Effector memory CD8-positive, alpha-beta T cell (primary cell): ENCODE measurements at regions not wholly inside any gene's neighbourhood (a gene's known extent, or its start where the extent isn't known, plus 50 kb on each side); places are given as distances from the start of the nearest gene placed in this dataset.

Source experiments
- ATAC-seq: fragments of 150-1000 bp; cut with Tn5 transposase; replicated peaks from 2 replicates; pipeline ENCODE4 v1.10.0; 2021; ENCODE audit warnings: mild to moderate bottlenecking, moderate library complexity
- DNase-seq, 3 experiments: peaks; one replicate each; pipeline ENCODE4 v3.0.0; 2021
- H3K27ac Mint-ChIP-seq, 2 donors: one replicate each; pipeline ENCODE4 v1.8.0; 2022; ENCODE audit warnings: mild to moderate bottlenecking in 2 of 2, mixed read lengths in 2 of 2, moderate library complexity in 2 of 2
- H3K27me3 Mint-ChIP-seq, 2 donors: one replicate each; pipeline ENCODE4 v1.8.0; 2022; ENCODE audit warnings: mixed read lengths in 2 of 2
- H3K36me3 Mint-ChIP-seq: one replicate; pipeline ENCODE4 v1.8.0; 2022; ENCODE audit warnings: mild to moderate bottlenecking, moderate library complexity, mixed read lengths; ENCODE audit not compliant: insufficient read depth
- H3K4me1 Mint-ChIP-seq, 2 donors: one replicate each; pipeline ENCODE4 v1.8.0; 2022; ENCODE audit warnings: low read depth in 2 of 2, mixed read lengths in 2 of 2
- H3K4me3 Mint-ChIP-seq, 2 donors: one replicate each; pipeline ENCODE4 v1.8.0; 2022; ENCODE audit warnings: mild to moderate bottlenecking in 2 of 2, mixed read lengths in 2 of 2, moderate library complexity in 2 of 2
- H3K9me3 Mint-ChIP-seq, 2 donors: one replicate each; pipeline ENCODE4 v1.8.0; 2022; ENCODE audit warnings: mixed read lengths in 2 of 2

DNA sequence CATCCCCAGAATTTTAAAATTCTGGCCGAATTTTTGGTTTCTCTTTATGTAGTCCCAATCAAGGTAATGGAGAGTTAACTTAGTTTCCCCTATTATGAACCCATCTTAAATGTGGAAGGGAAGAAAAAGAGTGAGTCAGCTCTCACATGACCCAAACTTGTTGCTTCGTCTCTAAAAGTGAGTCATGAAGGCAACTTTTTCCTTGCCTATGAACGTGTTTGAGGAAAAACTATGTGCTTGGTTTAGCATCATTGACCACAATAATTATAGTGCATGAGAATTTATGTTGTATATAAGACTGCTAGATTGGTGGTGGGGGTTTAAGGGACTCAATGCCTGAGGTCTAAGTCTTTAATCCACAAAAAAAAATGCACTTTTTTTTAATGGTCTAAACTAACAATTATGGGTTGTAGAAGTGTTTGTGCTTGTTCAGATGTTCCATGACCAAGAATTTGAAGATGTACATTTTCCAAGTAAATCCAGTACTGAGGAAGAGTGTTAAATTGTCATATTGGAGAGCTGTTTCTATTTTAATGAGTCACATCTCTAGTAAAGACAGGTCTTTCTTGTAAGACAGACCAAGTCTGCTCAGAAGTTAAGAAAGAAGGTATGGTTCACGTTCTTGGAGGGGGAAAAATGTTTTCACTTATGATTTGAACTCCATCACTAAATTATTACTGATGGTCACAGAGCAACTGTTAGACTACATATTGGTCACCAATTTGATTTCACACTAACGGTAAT lies 409.9 kb upstream of the MARCKS start:
- H3K36me3 Mint-ChIP-seq: peaks cover 3% of the 10 kb centered on the region
- H3K4me1 Mint-ChIP-seq: no peaks in the 10 kb centered on the region
- H3K9me3 Mint-ChIP-seq: no peaks in the 10 kb centered on the region
- no peak overlapping the region for H3K27ac Mint-ChIP-seq
- no peaks in the 10 kb centered on the region for H3K27me3 Mint-ChIP-seq
- H3K4me3 Mint-ChIP-seq: no peak overlapping the region
- DNase-seq: no peak
- ATAC-seq: no peak

GRCh38 chr6:113449051-113449450 lies 408.1 kb upstream of the MARCKS start:
- Mint-ChIP-seq H3K4me1 (no peaks in the 10 kb centered on the region), H3K4me3 (no peak overlapping the region), H3K27ac (no peak overlapping the region), H3K27me3 (peaks cover 0 to 2% of the 10 kb centered on the region in 2 donors), H3K9me3 (peaks cover 3 to 7% of the 10 kb centered on the region in 2 donors), H3K36me3 (peaks cover 3% of the 10 kb centered on the region)
- no peak for DNase-seq
- no peak for ATAC-seq

GRCh38 chr6:113450061-113450465 lies 407.1 kb upstream of the MARCKS start:
- no peaks in the 10 kb centered on the region for H3K4me1 Mint-ChIP-seq
- no peak for DNase-seq
- H3K4me3 Mint-ChIP-seq: no peak overlapping the region

GRCh38 chr6:113451049-113451448 lies 406.1 kb upstream of the MARCKS start:
- Mint-ChIP-seq H3K27ac (no peak overlapping the region), H3K4me3 (no peak overlapping the region), H3K27me3 (peaks cover 0 to 5% of the 10 kb centered on the region in 2 donors), H3K9me3 (peaks cover 8 to 11% of the 10 kb centered on the region in 2 donors), H3K4me1 (no peaks in the 10 kb centered on the region), H3K36me3 (no peaks in the 10 kb centered on the region)
- DNase-seq (no peak), ATAC-seq (no peak)

More at GRCh38 chr6:113450061-113450465, 407.1 kb upstream of the MARCKS start:
- no peak for ATAC-seq
- H3K9me3 Mint-ChIP-seq: peaks cover 5 to 11% of the 10 kb centered on the region in 2 donors
- no peaks in the 10 kb centered on the region for H3K36me3 Mint-ChIP-seq
- peaks cover 0 to 5% of the 10 kb centered on the region in 2 donors for H3K27me3 Mint-ChIP-seq
- H3K27ac Mint-ChIP-seq: no peak overlapping the region

GRCh38 chr6:113457198-113457597 lies 399.9 kb upstream of the MARCKS start:
- H3K27me3 Mint-ChIP-seq: peaks cover 0 to 5% of the 10 kb centered on the region in 2 donors
- H3K4me1 Mint-ChIP-seq: no peaks in the 10 kb centered on the region
- H3K9me3 Mint-ChIP-seq: peaks cover 8 to 11% of the 10 kb centered on the region in 2 donors
- DNase-seq: no peak
- H3K4me3 Mint-ChIP-seq: no peak overlapping the region
- H3K36me3 Mint-ChIP-seq: no peaks in the 10 kb centered on the region
- no peak overlapping the region for H3K27ac Mint-ChIP-seq
- no peak for ATAC-seq

DNA sequence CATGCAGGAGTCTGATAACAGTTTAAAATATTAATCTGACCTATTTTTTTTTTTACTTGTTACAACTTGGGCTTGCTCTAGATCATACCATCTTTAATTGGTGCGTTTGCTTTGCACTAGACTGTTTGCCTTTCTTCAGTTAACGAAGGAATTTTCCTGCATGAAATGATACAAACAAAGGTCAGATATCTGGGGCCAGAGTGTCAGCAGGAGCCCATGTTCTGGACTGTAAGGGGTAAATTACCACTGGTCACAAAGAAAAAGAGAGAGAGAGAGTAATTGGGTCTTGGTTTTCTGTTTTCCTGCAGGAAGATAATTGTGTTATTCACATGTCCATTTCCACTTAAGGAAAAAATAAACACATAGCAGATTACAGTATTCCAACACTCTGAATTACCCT lies 399.4 kb upstream of the MARCKS start:
- peaks cover 0 to 5% of the 10 kb centered on the region in 2 donors for H3K27me3 Mint-ChIP-seq
- H3K4me3 Mint-ChIP-seq: no peak overlapping the region
- peaks cover 11% of the 10 kb centered on the region in 2 donors for H3K9me3 Mint-ChIP-seq
- H3K4me1 Mint-ChIP-seq: no peaks in the 10 kb centered on the region
- no peak overlapping the region for H3K27ac Mint-ChIP-seq
- ATAC-seq: no peak
- no peak for DNase-seq
- no peaks in the 10 kb centered on the region for H3K36me3 Mint-ChIP-seq

DNA sequence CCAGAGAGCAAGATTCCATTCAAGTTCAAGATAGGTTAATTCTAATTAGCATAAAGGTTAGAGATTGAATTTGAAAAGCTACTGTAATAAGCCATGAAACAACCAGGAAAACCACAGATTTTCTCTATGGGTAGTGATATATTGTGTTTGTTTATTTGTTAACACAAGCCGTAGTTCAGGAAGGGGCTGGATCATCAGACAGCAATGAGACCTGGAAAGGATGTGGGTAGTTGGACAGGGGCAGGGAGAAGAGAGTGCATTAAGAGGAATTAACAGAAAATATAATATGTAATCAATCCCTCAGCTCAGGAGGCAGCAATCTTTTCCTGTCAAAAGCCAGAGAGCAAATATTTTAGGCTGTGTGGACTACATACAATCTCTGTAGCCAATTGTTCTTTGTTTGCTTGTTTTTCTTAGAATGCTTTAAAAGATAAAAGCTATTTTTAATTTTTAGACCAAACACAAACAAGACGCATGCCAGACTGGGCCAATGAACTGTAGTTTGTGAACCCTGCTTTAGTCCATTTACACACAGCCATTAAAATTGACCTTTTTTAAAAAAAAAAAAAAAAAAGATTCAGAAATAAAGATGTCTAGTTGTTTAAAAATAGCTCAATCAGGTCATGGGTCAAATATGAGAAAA lies 398.7 kb upstream of the MARCKS start:
- H3K4me1 Mint-ChIP-seq: no peaks in the 10 kb centered on the region
- no peak overlapping the region for H3K27ac Mint-ChIP-seq
- no peak overlapping the region for H3K4me3 Mint-ChIP-seq
- no peak for DNase-seq
- ATAC-seq: no peak
- no peaks in the 10 kb centered on the region for H3K36me3 Mint-ChIP-seq
- peaks cover 0 to 5% of the 10 kb centered on the region in 2 donors for H3K27me3 Mint-ChIP-seq
- H3K9me3 Mint-ChIP-seq: peaks cover 9 to 11% of the 10 kb centered on the region in 2 donors

- Mint-ChIP-seq H3K4me1 (no peaks in the 10 kb centered on the region), H3K9me3 (peaks cover 0 to 2% of the 10 kb centered on the region in 2 donors), H3K27ac (no peak overlapping the region), H3K4me3 (no peak overlapping the region), H3K27me3 (no peaks in the 10 kb centered on the region), H3K36me3 (no peaks in the 10 kb centered on the region)
- ATAC-seq: no peak
- no peak for DNase-seq
Observed at GRCh38 chr6:113461153-113461932, 395.8 kb upstream of the MARCKS start.

DNA sequence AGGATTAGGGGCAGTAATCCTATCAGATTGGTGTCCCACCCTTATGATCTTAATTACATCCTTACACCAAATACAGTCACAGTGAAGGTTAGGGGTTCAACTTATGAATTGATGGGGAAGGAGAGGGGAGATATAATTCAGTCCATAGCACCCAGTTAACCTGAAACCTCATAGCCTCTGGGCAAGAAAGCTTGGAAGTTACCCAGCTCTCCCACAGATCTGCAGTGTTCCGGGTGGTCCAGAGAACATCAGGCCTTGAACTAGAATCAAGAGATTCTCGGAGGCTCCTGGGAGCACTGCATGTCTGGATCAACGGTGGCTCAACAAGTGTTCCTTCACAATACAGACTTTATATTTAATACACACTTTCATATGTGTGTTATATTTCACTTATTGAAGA lies 392.6 kb upstream of the MARCKS start:
- no peaks in the 10 kb centered on the region for H3K27me3 Mint-ChIP-seq
- ATAC-seq: no peak
- no peaks in the 10 kb centered on the region for H3K36me3 Mint-ChIP-seq
- H3K4me1 Mint-ChIP-seq: no peaks in the 10 kb centered on the region
- DNase-seq: no peak
- H3K9me3 Mint-ChIP-seq: peaks cover 0 to 2% of the 10 kb centered on the region in 2 donors
- no peak overlapping the region for H3K27ac Mint-ChIP-seq
- H3K4me3 Mint-ChIP-seq: no peak overlapping the region

DNA sequence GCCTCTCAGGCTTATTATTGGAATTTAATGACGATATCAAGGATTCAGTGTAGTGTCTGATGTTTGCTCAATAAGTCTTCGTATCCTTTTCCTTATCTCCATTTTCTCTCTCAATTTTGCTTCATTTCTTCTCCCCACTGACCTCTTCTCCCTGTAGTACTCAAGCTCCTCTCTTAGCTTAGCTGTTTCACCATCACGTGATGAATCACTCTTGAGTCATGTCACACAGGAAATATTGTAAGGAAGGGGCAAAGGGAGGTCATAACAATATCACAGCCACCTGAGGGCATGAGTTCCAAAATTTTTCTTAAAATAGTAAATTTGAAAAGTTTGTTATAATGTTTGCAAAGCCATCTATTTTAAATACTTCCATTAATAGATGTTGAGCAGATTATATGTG lies 392.2 kb upstream of the MARCKS start:
- no peak overlapping the region for H3K27ac Mint-ChIP-seq
- peaks cover 0 to 2% of the 10 kb centered on the region in 2 donors for H3K9me3 Mint-ChIP-seq
- H3K36me3 Mint-ChIP-seq: no peaks in the 10 kb centered on the region
- H3K4me3 Mint-ChIP-seq: no peak overlapping the region
- no peak for DNase-seq
- no peaks in the 10 kb centered on the region for H3K27me3 Mint-ChIP-seq
- no peak for ATAC-seq
- H3K4me1 Mint-ChIP-seq: no peaks in the 10 kb centered on the region

DNA sequence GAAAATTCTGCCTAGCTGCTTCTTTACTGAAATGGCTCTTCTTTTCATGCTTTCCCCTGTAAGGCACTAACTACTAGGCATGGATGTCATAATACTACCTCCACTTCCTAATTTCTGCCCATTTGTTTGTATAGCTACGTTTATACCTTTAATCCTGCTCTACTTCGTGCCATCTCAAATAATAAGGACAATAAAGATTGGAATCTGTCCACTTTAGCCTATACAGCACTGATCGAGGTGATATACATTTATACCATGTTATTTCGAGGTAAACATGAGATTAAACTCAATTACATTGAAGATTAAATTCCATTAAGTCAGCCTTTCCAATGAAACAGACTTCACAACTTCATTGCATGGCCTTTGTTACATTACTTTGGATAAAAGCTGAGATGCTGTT lies 390.6 kb upstream of the MARCKS start:
- H3K4me3 Mint-ChIP-seq: no peak overlapping the region
- ATAC-seq: no peak
- DNase-seq: no peak
- no peaks in the 10 kb centered on the region for H3K36me3 Mint-ChIP-seq
- no peak overlapping the region for H3K27ac Mint-ChIP-seq
- H3K27me3 Mint-ChIP-seq: no peaks in the 10 kb centered on the region
- no peaks in the 10 kb centered on the region for H3K4me1 Mint-ChIP-seq
- peaks cover 0 to 2% of the 10 kb centered on the region in 2 donors for H3K9me3 Mint-ChIP-seq

- Mint-ChIP-seq H3K4me3 (no peak overlapping the region), H3K27ac (no peak overlapping the region), H3K4me1 (no peaks in the 10 kb centered on the region), H3K36me3 (no peaks in the 10 kb centered on the region), H3K9me3 (peaks cover 3 to 8% of the 10 kb centered on the region in 2 donors), H3K27me3 (no peaks in the 10 kb centered on the region)
- ATAC-seq (no peak), DNase-seq (no peak)
Observed at GRCh38 chr6:113475392-113475791, 381.8 kb upstream of the MARCKS start.

- no peaks in the 10 kb centered on the region for H3K4me1 Mint-ChIP-seq
- no peaks in the 10 kb centered on the region for H3K27me3 Mint-ChIP-seq
- no peak overlapping the region for H3K4me3 Mint-ChIP-seq
- peaks cover 3 to 6% of the 10 kb centered on the region in 2 donors for H3K9me3 Mint-ChIP-seq
- H3K36me3 Mint-ChIP-seq: no peaks in the 10 kb centered on the region
- H3K27ac Mint-ChIP-seq: no peak overlapping the region
- DNase-seq (no peak), ATAC-seq (no peak)
Observed at GRCh38 chr6:113476937-113477839, 380.0 kb upstream of the MARCKS start.
